ENCODE measurements at regions not wholly inside any gene's neighbourhood (a gene's known extent, or its start where the extent isn't known, plus 50 kb on each side); places are given as distances from the start of the nearest gene placed in this dataset.
"Not testable (repeated sequence)": the region's sequence is repeated elsewhere in the genome, so short reads cannot be mapped to it uniquely, and the experiment has no call there.

- not testable (repeated sequence) for DNase-seq
Measured at GRCh38 chr10:109729895-109730294, 193.4 kb downstream of the XPNPEP1 start.

GRCh38 chr10:109727436-109727835 lies 195.9 kb downstream of the XPNPEP1 start:
- DNase-seq, result no peak

GRCh38 chr10:109726473-109726872 lies 196.8 kb downstream of the XPNPEP1 start:
- no peak for DNase-seq

GRCh38 chr10:109723305-109723704 lies 200.0 kb downstream of the XPNPEP1 start:
- DNase-seq, result no peak

- DNase-seq, result no peak
Measured at GRCh38 chr10:109721453-109722064, 201.8 kb downstream of the XPNPEP1 start.

- DNase-seq, result no peak
Measured at GRCh38 chr10:109706026-109706560, 217.2 kb downstream of the XPNPEP1 start.

- DNase-seq, result no peak
Measured at GRCh38 chr10:109701633-109702215, 221.6 kb downstream of the XPNPEP1 start.

GRCh38 chr10:109698882-109699664 lies 224.2 kb downstream of the XPNPEP1 start:
- no peak for DNase-seq

GRCh38 chr10:109698086-109698485 lies 225.2 kb downstream of the XPNPEP1 start:
- no peak for DNase-seq

GRCh38 chr10:109696981-109697775 lies 226.1 kb downstream of the XPNPEP1 start:
- no peak for DNase-seq

GRCh38 chr10:109696462-109696861 lies 226.8 kb downstream of the XPNPEP1 start:
- no peak for DNase-seq

- DNase-seq, result no peak
Measured at GRCh38 chr10:109695988-109696387, 227.3 kb downstream of the XPNPEP1 start.

GRCh38 chr10:109689785-109690184 lies 233.5 kb downstream of the XPNPEP1 start:
- DNase-seq, result no peak

- no peak for DNase-seq
Measured at GRCh38 chr10:109679478-109679877, 243.8 kb downstream of the XPNPEP1 start.

GRCh38 chr10:109678857-109679256 lies 244.5 kb downstream of the XPNPEP1 start:
- no peak for DNase-seq

- no peak for DNase-seq
Measured at GRCh38 chr10:109676703-109677102, 246.6 kb downstream of the XPNPEP1 start.

- DNase-seq, result no peak
Measured at GRCh38 chr10:109668703-109669102, 254.6 kb downstream of the XPNPEP1 start.

- no peak for DNase-seq
Measured at GRCh38 chr10:109668154-109668665, 255.1 kb downstream of the XPNPEP1 start.

GRCh38 chr10:109665321-109665720 lies 258.0 kb downstream of the XPNPEP1 start:
- DNase-seq, result no peak

GRCh38 chr10:109664554-109664953 lies 258.8 kb downstream of the XPNPEP1 start:
- DNase-seq, result no peak

GRCh38 chr10:109663122-109663521 lies 260.2 kb downstream of the XPNPEP1 start:
- no peak for DNase-seq

- not testable (repeated sequence) for DNase-seq
Measured at GRCh38 chr10:109652612-109653011, 270.7 kb downstream of the XPNPEP1 start.

GRCh38 chr10:109650228-109650627 lies 273.1 kb downstream of the XPNPEP1 start:
- no peak for DNase-seq

All from stimulated activated CD4-positive, alpha-beta T cell treated with anti-CD3 and anti-CD28 coated beads, Interleukin-4, amount 100 ng/mL, for 24 hours (primary cell).